ENCODE measurements at regions not wholly inside any gene's neighbourhood (a gene's known extent, or its start where the extent isn't known, plus 50 kb on each side); places are given as distances from the start of the nearest gene placed in this dataset.
"Not testable (repeated sequence)": the region's sequence is repeated elsewhere in the genome, so short reads cannot be mapped to it uniquely, and the experiment has no call there.

- peak; percentile 2 for DNase-seq
These were observed 467.9 kb upstream of the SYT4 start for GRCh38 chr18:43744960-43745745.

GRCh38 chr18:43751203-43751602 is 473.9 kb upstream of the SYT4 start:
- peak; percentile 32 for DNase-seq

- DNase-seq, result no peak
These were observed 474.5 kb upstream of the SYT4 start for GRCh38 chr18:43751835-43752234.

GRCh38 chr18:43757273-43757672 is 480.0 kb upstream of the SYT4 start:
- DNase-seq, result no peak

GRCh38 chr18:43758734-43759133 is 481.4 kb upstream of the SYT4 start:
- no peak for DNase-seq

- DNase-seq, result no peak
These were observed 482.7 kb upstream of the SYT4 start for GRCh38 chr18:43760010-43760409.

- DNase-seq, result no peak
These were observed 495.6 kb upstream of the SYT4 start for GRCh38 chr18:43772907-43773306.

GRCh38 chr18:43774497-43774896 is 497.2 kb upstream of the SYT4 start:
- DNase-seq, result no peak

- no peak for DNase-seq
These were observed 498.3 kb upstream of the SYT4 start for GRCh38 chr18:43775591-43775990.

- DNase-seq, result no peak
These were observed 499.7 kb upstream of the SYT4 start for GRCh38 chr18:43776997-43777396.

- no peak for DNase-seq
These were observed 500.5 kb upstream of the SYT4 start for GRCh38 chr18:43777636-43778304.

- DNase-seq, result peak; percentile 85
These were observed 503.6 kb upstream of the SYT4 start for GRCh38 chr18:43780782-43781340.

GRCh38 chr18:43785158-43785557 is 507.9 kb upstream of the SYT4 start:
- no peak for DNase-seq

GRCh38 chr18:43786893-43787292 is 509.6 kb upstream of the SYT4 start:
- DNase-seq, result no peak

GRCh38 chr18:43787721-43788120 is 510.4 kb upstream of the SYT4 start:
- not testable (repeated sequence) for DNase-seq

GRCh38 chr18:43789234-43790000 is 512.1 kb upstream of the SYT4 start:
- DNase-seq, result peak; percentile 34

- DNase-seq, result no peak
These were observed 516.6 kb upstream of the SYT4 start for GRCh38 chr18:43793910-43794309.

- DNase-seq, result no peak
These were observed 517.1 kb upstream of the SYT4 start for GRCh38 chr18:43794363-43794762.

- DNase-seq, result no peak
These were observed 520.1 kb upstream of the SYT4 start for GRCh38 chr18:43797347-43797746.

GRCh38 chr18:43800584-43800983 is 523.3 kb upstream of the SYT4 start:
- DNase-seq, result no peak

- peak; percentile 57 for DNase-seq
These were observed 528.4 kb upstream of the SYT4 start for GRCh38 chr18:43805646-43806194.

- no peak for DNase-seq
These were observed 535.3 kb upstream of the SYT4 start for GRCh38 chr18:43812627-43813026.

- peak; percentile 43 for DNase-seq
These were observed 542.1 kb upstream of the SYT4 start for GRCh38 chr18:43819397-43819796.
